Pancreas (tissue), 10 donors: ENCODE measurements at regions not wholly inside any gene's neighbourhood (a gene's known extent, or its start where the extent isn't known, plus 50 kb on each side); places are given as distances from the start of the nearest gene placed in this dataset.

Experiments used
- ATAC-seq, 4 donors: fragments of 200-7000 bp; cut with Tn5 transposase; one replicate each; pipeline versions ENCODE4 v1.8.0 to v1.9.1; 2020; ENCODE audit warnings: mild to moderate bottlenecking in 4 of 4, moderate library complexity in 4 of 4
- DNase-seq, 6 donors: peaks; one replicate each; pipeline ENCODE4 v3.0.0-alpha.2; 2020
- FAIRE-seq: peaks from 2 replicates; lab custom pipeline; 2012; peaks lifted over from hg19 to GRCh38; lab: Jason Lieb, UNC
- H3K27ac ChIP-seq, 4 donors: fragments of 200-600 bp; sonication (generic); 1 replicate in 3 of 4; 2 replicates in 1 of 4; pipeline versions ENCODE4 v1.5.0 to v1.8.0; 2020
- H3K27me3 ChIP-seq, 4 donors: fragments of 200-600 bp; one replicate each; pipeline ENCODE4 v1.8.0; 2021
- H3K36me3 ChIP-seq, 3 donors: fragments of 200-600 bp; sonication (generic) in 1 of 3; one replicate each; pipeline versions ENCODE4 v1.5.0 to v1.8.0; 2020 to 2021
- H3K4me1 ChIP-seq, 3 donors: fragments of 200-600 bp; one replicate each; pipeline ENCODE4 v1.8.0; 2021
- H3K4me3 ChIP-seq, 4 donors: fragments of 200-600 bp; sonication (generic) in 2 of 4; one replicate each; pipeline versions ENCODE4 v1.5.0 to v1.8.0; 2020 to 2021
- H3K9me3 ChIP-seq, 4 donors: fragments of 200-600 bp; one replicate each; pipeline ENCODE4 v1.8.0; 2021
- CTCF ChIP-seq, 4 donors: fragments of 200-600 bp; sonication (generic) in 3 of 4; IDR thresholded peaks; one replicate each; pipeline versions ENCODE4 v1.5.0 to v1.8.0; 2021; ENCODE audit warnings: antibody characterized with exemption in 4 of 4
- WGBS, 2 donors: extraction: QIAGEN DNeasy Blood & Tissue Kit; methylation state at CpG; one replicate each; pipeline ENCODE4 v1.1.7; 2013; 5-methylcytosine and 5-hydroxymethylcytosine counted together
- intact Hi-C, 3 donors: fragments of 100-400 bp; cut with DNase I; formaldehyde crosslinking; loops; one replicate each; pipeline versions ENCODE4 v1.11.1 to v1.14.2; 2022
- donor health status: healthy with polysubstance abuse.
- donor health status: DM: no; HTN: no; CAD: no; lungs with moderate emphysema.
- donor health status: DM: no; HTN: no; CAD: no.
- donor health status: control.
- donor health status: control.
- donor health status: Bipolar disorder and iron deficiency.
- donor health status: DM: yes; HTN: yes; CAD: no.
- donor health status: DM: no; HTN: no; CAD: no.
- donor health status: DM: no; HTN: no; CAD: no.
- donor health status: DM: yes; HTN: yes; CAD: no.

- WGBS, 2 donors = 89% methylated on average over 2 of the region's 2 CpGs; no CpG with 5 or more reads in 1 of the 2 donors
- no peaks in the 10 kb centered on the region for H3K36me3 ChIP-seq
- no peak for TF ChIP-seq CTCF (IDR thresholded peaks at IDR 0.05)
- no peak overlapping the region for H3K27ac ChIP-seq
- no peak for ATAC-seq
- intact Hi-C loops = no loop called here
- no peak for DNase-seq
- H3K4me1 ChIP-seq = no peaks in the 10 kb centered on the region
- no peaks in the 10 kb centered on the region for H3K9me3 ChIP-seq
- H3K27me3 ChIP-seq = no peaks in the 10 kb centered on the region
- no peak for FAIRE-seq
- H3K4me3 ChIP-seq = no peak overlapping the region
Measured at GRCh38 chrY:7961811-7962210, 1050.3 kb upstream of the AMELY start.

GRCh38 chrY:7957773-7958172, 1046.2 kb upstream of the AMELY start:
- Histone ChIP-seq H3K27ac (no peak overlapping the region), H3K27me3 (no peaks in the 10 kb centered on the region), H3K4me1 (no peaks in the 10 kb centered on the region), H3K9me3 (no peaks in the 10 kb centered on the region), H3K4me3 (no peak overlapping the region), H3K36me3 (no peaks in the 10 kb centered on the region)
- FAIRE-seq (no peak), DNase-seq (peak in 1 of 6 donors; percentile 27), ATAC-seq (no peak)
- TF ChIP-seq CTCF (IDR thresholded peaks at IDR 0.05) = no peak
- intact Hi-C loops = no loop called here
- 21% methylated on average over 4 of the region's 4 CpGs; no CpG with 5 or more reads in 1 of the 2 donors for WGBS, 2 donors

- Histone ChIP-seq H3K27me3 (no peaks in the 10 kb centered on the region), H3K4me1 (no peaks in the 10 kb centered on the region), H3K36me3 (no peaks in the 10 kb centered on the region), H3K4me3 (no peak overlapping the region), H3K9me3 (no peaks in the 10 kb centered on the region), H3K27ac (no peak overlapping the region)
- WGBS, 2 donors = 72% methylated on average over 3 of the region's 3 CpGs; no CpG with 5 or more reads in 1 of the 2 donors
- TF ChIP-seq CTCF (IDR thresholded peaks at IDR 0.05) = no peak
- no peak for FAIRE-seq
- no peak for ATAC-seq
- intact Hi-C loops = no loop called here
- DNase-seq = no peak
Measured at GRCh38 chrY:7951187-7951852, 1039.8 kb upstream of the AMELY start.

- ATAC-seq (no peak), DNase-seq (no peak), FAIRE-seq (no peak)
- H3K4me3 ChIP-seq = no peak overlapping the region
- WGBS, 2 donors = 82% methylated on average over 1 of the region's 1 CpG; no CpG with 5 or more reads in 1 of the 2 donors
- H3K9me3 ChIP-seq = no peaks in the 10 kb centered on the region
- intact Hi-C loops = no loop called here
- H3K27ac ChIP-seq = no peak overlapping the region
- no peak for TF ChIP-seq CTCF (IDR thresholded peaks at IDR 0.05)
- H3K4me1 ChIP-seq = no peaks in the 10 kb centered on the region
- H3K36me3 ChIP-seq = no peaks in the 10 kb centered on the region
- H3K27me3 ChIP-seq = no peaks in the 10 kb centered on the region
Measured at GRCh38 chrY:7944135-7944534, 1032.6 kb upstream of the AMELY start.

- H3K4me1 ChIP-seq = no peaks in the 10 kb centered on the region
- FAIRE-seq (no peak), DNase-seq (no peak), ATAC-seq (no peak)
- WGBS, 2 donors = 76% methylated on average over 3 of the region's 3 CpGs; no CpG with 5 or more reads in 1 of the 2 donors
- no peak overlapping the region for H3K4me3 ChIP-seq
- no peak for TF ChIP-seq CTCF (IDR thresholded peaks at IDR 0.05)
- H3K9me3 ChIP-seq = no peaks in the 10 kb centered on the region
- H3K27ac ChIP-seq = no peak overlapping the region
- intact Hi-C loops = no loop called here
- no peaks in the 10 kb centered on the region for H3K27me3 ChIP-seq
- no peaks in the 10 kb centered on the region for H3K36me3 ChIP-seq
Measured at GRCh38 chrY:7942711-7943110, 1031.2 kb upstream of the AMELY start.
